ENCODE measurements at regions not wholly inside any gene's neighbourhood (a gene's known extent, or its start where the extent isn't known, plus 50 kb on each side); places are given as distances from the start of the nearest gene placed in this dataset.

DNA sequence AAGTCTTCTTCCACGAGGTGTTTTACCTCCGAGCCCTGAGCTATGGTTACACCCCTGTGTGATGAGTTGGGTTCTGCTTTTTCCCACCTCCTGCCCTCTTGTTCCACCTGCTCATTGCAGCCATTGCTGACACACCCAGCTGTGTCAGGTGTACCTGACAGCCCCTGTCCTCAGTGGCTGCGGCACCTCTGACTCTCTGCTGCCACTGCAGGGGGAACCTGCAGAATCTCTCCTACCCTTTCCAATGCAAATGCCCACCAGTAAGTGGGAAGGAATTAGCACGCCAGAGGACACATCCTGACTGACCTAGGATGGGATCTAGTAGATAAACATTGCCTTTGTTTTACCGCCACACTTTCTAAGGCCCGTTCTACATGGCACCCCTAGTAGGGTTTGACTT is 600.9 kb upstream of the MKI67 start:
- no peak for TF ChIP-seq EZH2 (IDR thresholded peaks at IDR 0.05; ENCODE audit: borderline replicate concordance, low read depth, low read length, severe bottlenecking)
- TF ChIP-seq, protein P1, sequence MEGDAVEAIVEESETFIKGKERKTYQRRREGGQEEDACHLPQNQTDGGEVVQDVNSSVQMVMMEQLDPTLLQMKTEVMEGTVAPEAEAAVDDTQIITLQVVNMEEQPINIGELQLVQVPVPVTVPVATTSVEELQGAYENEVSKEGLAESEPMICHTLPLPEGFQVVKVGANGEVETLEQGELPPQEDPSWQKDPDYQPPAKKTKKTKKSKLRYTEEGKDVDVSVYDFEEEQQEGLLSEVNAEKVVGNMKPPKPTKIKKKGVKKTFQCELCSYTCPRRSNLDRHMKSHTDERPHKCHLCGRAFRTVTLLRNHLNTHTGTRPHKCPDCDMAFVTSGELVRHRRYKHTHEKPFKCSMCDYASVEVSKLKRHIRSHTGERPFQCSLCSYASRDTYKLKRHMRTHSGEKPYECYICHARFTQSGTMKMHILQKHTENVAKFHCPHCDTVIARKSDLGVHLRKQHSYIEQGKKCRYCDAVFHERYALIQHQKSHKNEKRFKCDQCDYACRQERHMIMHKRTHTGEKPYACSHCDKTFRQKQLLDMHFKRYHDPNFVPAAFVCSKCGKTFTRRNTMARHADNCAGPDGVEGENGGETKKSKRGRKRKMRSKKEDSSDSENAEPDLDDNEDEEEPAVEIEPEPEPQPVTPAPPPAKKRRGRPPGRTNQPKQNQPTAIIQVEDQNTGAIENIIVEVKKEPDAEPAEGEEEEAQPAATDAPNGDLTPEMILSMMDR (IDR thresholded peaks at IDR 0.05; ENCODE audit: borderline replicate concordance, extremely low read depth, low read length, poor library complexity, severe bottlenecking): no peak
